B cell (primary cell): ENCODE measurements at regions not wholly inside any gene's neighbourhood (a gene's known extent, or its start where the extent isn't known, plus 50 kb on each side); places are given as distances from the start of the nearest gene placed in this dataset.

Source experiments
- ATAC-seq: fragments of 200-7000 bp; cut with Tn5 transposase; one replicate; pipeline ENCODE4 v1.10.0; 2021; ENCODE audit warnings: low read depth, mild to moderate bottlenecking, moderate number of reproducible peaks, moderate library complexity
- CTCF ChIA-PET: fragments of 350-600 bp; sonication (Branson Sonifier 250); formaldehyde crosslinking; loops from one replicate; lab custom pipeline; 2021; ENCODE audit warnings: antibody characterized with exemption, inconsistent platforms; lab: Charles Lee
- POLR2A ChIA-PET: fragments of 350-600 bp; sonication (Branson Sonifier 250); formaldehyde crosslinking; loops from one replicate; lab custom pipeline; 2021; ENCODE audit warnings: antibody characterized with exemption; lab: Charles Lee
- DNase-seq: peaks from one replicate; pipeline ENCODE4 v3.0.0; 2013
- H2AFZ ChIP-seq: 2 replicates; pipeline ENCODE4 v1.6.1; 2012; ENCODE audit warnings: mild to moderate bottlenecking, low read depth, low read length; ENCODE audit not compliant: insufficient read depth, poor library complexity, severe bottlenecking
- H3K27ac ChIP-seq, 2 donors: 1 replicate in 1 of 2; 2 replicates in 1 of 2; pipeline ENCODE4 v1.5.1; 2012 to 2013; ENCODE audit warnings: low read length in 2 of 2, mild to moderate bottlenecking in 2 of 2, moderate library complexity in 1 of 2
- H3K27me3 ChIP-seq, 4 experiments: fragments of 200-600 bp in 1 of 4; sonication (generic) in 1 of 4; replicated peaks in 1 of 4; 1 replicate in 2 of 4; 2 replicates in 2 of 4; pipeline versions ENCODE4 v1.6.1 to v1.7.0; 2013 to 2016; ENCODE audit warnings: low read length in 3 of 4, mild to moderate bottlenecking in 2 of 4, mixed read lengths in 1 of 4, moderate library complexity in 1 of 4; ENCODE audit not compliant: insufficient read depth in 4 of 4, control insufficient read depth in 3 of 4; ENCODE audit errors: control extremely low read depth in 1 of 4
- H3K36me3 ChIP-seq, 2 experiments: replicated peaks in 1 of 2; 1 replicate in 1 of 2; 2 replicates in 1 of 2; pipeline versions ENCODE4 v1.6.1 to v1.7.1; 2013; ENCODE audit warnings: low read length in 1 of 2; ENCODE audit not compliant: insufficient read depth in 2 of 2, control insufficient read depth in 1 of 2; ENCODE audit errors: control extremely low read depth in 1 of 2, extremely low read depth in 1 of 2
- H3K4me1 ChIP-seq, 2 donors: fragments of 200-600 bp in 1 of 2; sonication (generic) in 1 of 2; 1 replicate in 1 of 2; 2 replicates in 1 of 2; pipeline versions ENCODE4 v1.5.1 to v1.6.1; 2013 to 2017; ENCODE audit warnings: low read length in 2 of 2; ENCODE audit not compliant: control insufficient read depth in 2 of 2, insufficient read depth in 2 of 2
- H3K4me2 ChIP-seq: replicated peaks from 2 replicates; pipeline ENCODE3; 2012; ENCODE audit warnings: mild to moderate bottlenecking, low read depth, low read length; ENCODE audit not compliant: poor library complexity, severe bottlenecking
- H3K4me3 ChIP-seq, 5 experiments: fragments of 200-600 bp in 1 of 5; sonication (generic) in 1 of 5; 1 replicate in 3 of 5; 2 replicates in 2 of 5; pipeline versions ENCODE4 v1.5.1 to v1.7.0; 2011 to 2016; ENCODE audit warnings: low read length in 4 of 5, mild to moderate bottlenecking in 4 of 5, low read depth in 2 of 5, control low read depth in 1 of 5, moderate library complexity in 1 of 5; ENCODE audit not compliant: insufficient read depth in 1 of 5; ENCODE audit errors: control extremely low read depth in 1 of 5, extremely low read depth in 1 of 5
- H3K79me2 ChIP-seq: fragments of 200-600 bp; sonication (generic); one replicate; pipeline ENCODE4 v1.6.0; 2016; ENCODE audit warnings: low read length; ENCODE audit not compliant: control insufficient read depth, insufficient read depth
- H3K9ac ChIP-seq: fragments of 200-600 bp; sonication (generic); 2 replicates; pipeline ENCODE4 v1.6.1; 2017; ENCODE audit warnings: mild to moderate bottlenecking, low read length, moderate library complexity
- H3K9me3 ChIP-seq, 3 donors: one replicate each; pipeline versions ENCODE4 v1.6.1 to v1.7.1; 2013; ENCODE audit warnings: low read length in 2 of 3; ENCODE audit not compliant: control insufficient read depth in 2 of 3, insufficient read depth in 1 of 3; ENCODE audit errors: control extremely low read depth in 1 of 3
- H4K20me1 ChIP-seq: 2 replicates; pipeline ENCODE4 v1.6.0; 2012; ENCODE audit warnings: mild to moderate bottlenecking, low read length; ENCODE audit not compliant: insufficient read depth, control insufficient read depth, poor library complexity, severe bottlenecking
- H3K27ac Mint-ChIP-seq: one replicate; pipeline ENCODE4 v1.8.0; 2021; ENCODE audit warnings: mixed read lengths
- H3K27me3 Mint-ChIP-seq: one replicate; pipeline ENCODE4 v1.8.0; 2021; ENCODE audit warnings: mixed read lengths
- H3K4me1 Mint-ChIP-seq: one replicate; pipeline ENCODE4 v1.8.0; 2021; ENCODE audit warnings: mixed read lengths
- H3K4me3 Mint-ChIP-seq: one replicate; pipeline ENCODE4 v1.8.0; 2021; ENCODE audit warnings: mixed read lengths
- H3K9me3 Mint-ChIP-seq: one replicate; pipeline ENCODE4 v1.8.0; 2022; ENCODE audit warnings: mixed read lengths; ENCODE audit not compliant: insufficient read depth
- EZH2 ChIP-seq: IDR thresholded peaks from 2 replicates; pipeline ENCODE4 v1.6.1; 2012; ENCODE audit warnings: borderline replicate concordance, low read depth, mild to moderate bottlenecking, moderate library complexity, low read length; ENCODE audit not compliant: insufficient read depth, poor library complexity, severe bottlenecking
- WGBS: methylation state at CpG from one replicate; pipeline ENCODE4 v1.1.5; 2013; ENCODE audit warnings: missing lambda C conversion rate; ENCODE audit not compliant: insufficient coverage; 5-methylcytosine and 5-hydroxymethylcytosine counted together
- intact Hi-C: fragments of 100-400 bp; cut with micrococcal nuclease; formaldehyde crosslinking; loops from one replicate; pipeline ENCODE4 v1.10.0; 2022
- TF ChIP-seq, protein P1 (sequence below): fragments of 200-600 bp; IDR thresholded peaks from one replicate; pipeline ENCODE4 v1.8.0; 2022; ENCODE audit warnings: antibody characterized with exemption, mild to moderate bottlenecking

GRCh38 chr6:102799051-102799450, 1405.5 kb downstream of the GRIK2 start:
- WGBS = 85% methylated on average over 9 of the region's 13 CpGs
- Histone ChIP-seq H3K9me3 (peaks cover 0 to 13% (median 0%) of the 10 kb centered on the region in 3 donors), H3K36me3 (no peaks in the 10 kb centered on the region), H3K27me3 (no peaks in the 10 kb centered on the region), H4K20me1 (no peaks in the 10 kb centered on the region), H3K4me1 (no peaks in the 10 kb centered on the region), H3K4me3 (no peak overlapping the region), H2AFZ (no peak overlapping the region), H3K79me2 (no peaks in the 10 kb centered on the region), H3K9ac (no peak overlapping the region), H3K27ac (no peak overlapping the region), H3K4me2 (no peak overlapping the region)
- H3K4me1 Mint-ChIP-seq = no peaks in the 10 kb centered on the region
- no peak overlapping the region for H3K4me3 Mint-ChIP-seq
- ATAC-seq (no peak), DNase-seq (no peak)
- H3K27me3 Mint-ChIP-seq = no peaks in the 10 kb centered on the region
- H3K27ac Mint-ChIP-seq = no peak overlapping the region
- TF ChIP-seq, protein P1, sequence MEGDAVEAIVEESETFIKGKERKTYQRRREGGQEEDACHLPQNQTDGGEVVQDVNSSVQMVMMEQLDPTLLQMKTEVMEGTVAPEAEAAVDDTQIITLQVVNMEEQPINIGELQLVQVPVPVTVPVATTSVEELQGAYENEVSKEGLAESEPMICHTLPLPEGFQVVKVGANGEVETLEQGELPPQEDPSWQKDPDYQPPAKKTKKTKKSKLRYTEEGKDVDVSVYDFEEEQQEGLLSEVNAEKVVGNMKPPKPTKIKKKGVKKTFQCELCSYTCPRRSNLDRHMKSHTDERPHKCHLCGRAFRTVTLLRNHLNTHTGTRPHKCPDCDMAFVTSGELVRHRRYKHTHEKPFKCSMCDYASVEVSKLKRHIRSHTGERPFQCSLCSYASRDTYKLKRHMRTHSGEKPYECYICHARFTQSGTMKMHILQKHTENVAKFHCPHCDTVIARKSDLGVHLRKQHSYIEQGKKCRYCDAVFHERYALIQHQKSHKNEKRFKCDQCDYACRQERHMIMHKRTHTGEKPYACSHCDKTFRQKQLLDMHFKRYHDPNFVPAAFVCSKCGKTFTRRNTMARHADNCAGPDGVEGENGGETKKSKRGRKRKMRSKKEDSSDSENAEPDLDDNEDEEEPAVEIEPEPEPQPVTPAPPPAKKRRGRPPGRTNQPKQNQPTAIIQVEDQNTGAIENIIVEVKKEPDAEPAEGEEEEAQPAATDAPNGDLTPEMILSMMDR = no peak
- no peak for TF ChIP-seq EZH2
- POLR2A ChIA-PET = no interaction called here
- H3K9me3 Mint-ChIP-seq = no peaks in the 10 kb centered on the region
- CTCF ChIA-PET = no interaction called here
- intact Hi-C loops = no loop called here

- Histone ChIP-seq H3K27ac (no peak overlapping the region), H3K27me3 (no peaks in the 10 kb centered on the region), H3K4me1 (no peaks in the 10 kb centered on the region), H3K4me3 (no peak overlapping the region), H3K79me2 (no peaks in the 10 kb centered on the region), H3K9me3 (peaks cover 0 to 13% (median 0%) of the 10 kb centered on the region in 3 donors), H3K9ac (no peak overlapping the region), H3K4me2 (no peak overlapping the region), H2AFZ (no peak overlapping the region), H3K36me3 (no peaks in the 10 kb centered on the region), H4K20me1 (no peaks in the 10 kb centered on the region)
- no peak overlapping the region for H3K4me3 Mint-ChIP-seq
- intact Hi-C loops = no loop called here
- no peaks in the 10 kb centered on the region for H3K4me1 Mint-ChIP-seq
- H3K27me3 Mint-ChIP-seq = no peaks in the 10 kb centered on the region
- WGBS = 24% methylated on average over 13 of the region's 13 CpGs
- no peak for ATAC-seq
- no peaks in the 10 kb centered on the region for H3K9me3 Mint-ChIP-seq
- no peak overlapping the region for H3K27ac Mint-ChIP-seq
- TF ChIP-seq, protein P1 = no peak
- no peak for TF ChIP-seq EZH2
- CTCF ChIA-PET = no interaction called here
- DNase-seq = no peak
- POLR2A ChIA-PET = no interaction called here
These were observed 1405.1 kb downstream of the GRIK2 start for GRCh38 chr6:102798636-102799035.
